K562 (cell line): ENCODE measurements at regions not wholly inside any gene's neighbourhood (a gene's known extent, or its start where the extent isn't known, plus 50 kb on each side); places are given as distances from the start of the nearest gene placed in this dataset.

Experiments
- CBFB ChIP-seq: sonication (generic); formaldehyde crosslinking; IDR thresholded peaks from 2 replicates; pipeline ENCODE4 v1.4.0; 2020; ENCODE audit warnings: mild to moderate bottlenecking, missing genetic modification reagents
- CTBP1 ChIP-seq: fragments of 450-650 bp; IDR thresholded peaks from 2 replicates; pipeline ENCODE4 v1.6.1; 2016; ENCODE audit warnings: borderline replicate concordance
- EZH2 ChIP-seq: IDR thresholded peaks from 2 replicates; pipeline ENCODE4 v1.6.1; 2012; ENCODE audit warnings: low read depth, mild to moderate bottlenecking, inconsistent platforms, low read length, borderline replicate concordance
- NFE2 ChIP-seq: IDR thresholded peaks from 2 replicates; pipeline ENCODE4 v1.6.1; 2014; ENCODE audit warnings: antibody characterized with exemption, low read depth
- NFIC ChIP-seq: fragments of 450-650 bp; IDR thresholded peaks from 2 replicates; pipeline ENCODE4 v1.6.1; 2017; ENCODE audit warnings: mild to moderate bottlenecking, inconsistent platforms
- PPARD ChIP-seq: fragments of 250-450 bp; sonication (Bioruptor Pico); IDR thresholded peaks from 2 replicates; pipeline ENCODE4 v1.8.0; 2022; ENCODE audit warnings: inconsistent platforms, mild to moderate bottlenecking, moderate library complexity
- TEAD4 ChIP-seq, 2 experiments: sonication (generic) in 1 of 2; formaldehyde crosslinking in 1 of 2; IDR thresholded peaks; 2 replicates each; pipeline versions ENCODE4 v1.6.1 to v1.8.0; 2012 to 2022; ENCODE audit warnings: borderline replicate concordance in 1 of 2, inconsistent platforms in 1 of 2, low read length in 1 of 2, mild to moderate bottlenecking in 1 of 2, missing genetic modification reagents in 1 of 2
- TRIM28 ChIP-seq: fragments of 450-650 bp; IDR thresholded peaks from 2 replicates; pipeline ENCODE4 v1.6.1; 2017
- WHSC1 ChIP-seq: IDR thresholded peaks from one replicate; pipeline ENCODE4 v1.6.1; 2012; ENCODE audit warnings: low read length, control low read depth, inconsistent platforms
- ZBTB1 ChIP-seq: sonication (generic); formaldehyde crosslinking; IDR thresholded peaks from 2 replicates; pipeline ENCODE4 v1.8.1; 2023; ENCODE audit warnings: missing genetic modification reagents, low read depth, mild to moderate bottlenecking, borderline replicate concordance
- ZNF3 ChIP-seq: fragments of 250-450 bp; sonication (Bioruptor Pico); IDR thresholded peaks from 2 replicates; pipeline ENCODE4 v1.5.0; 2021; ENCODE audit warnings: mild to moderate bottlenecking, moderate library complexity
- ZNF316 ChIP-seq: fragments of 450-650 bp; IDR thresholded peaks from 2 replicates; pipeline ENCODE4 v1.6.1; 2016
- ZNF699 ChIP-seq: fragments of 250-450 bp; sonication (Bioruptor Pico); IDR thresholded peaks from 2 replicates; pipeline ENCODE4 v1.8.0; 2021; ENCODE audit warnings: mild to moderate bottlenecking, moderate library complexity; ENCODE audit not compliant: insufficient replicate concordance
- ZNF75A ChIP-seq: fragments of 450-650 bp; formaldehyde crosslinking; IDR thresholded peaks from 2 replicates; pipeline ENCODE4 v1.4.0; 2020; ENCODE audit warnings: mild to moderate bottlenecking
- ZSCAN32 ChIP-seq: fragments of 450-650 bp; formaldehyde crosslinking; IDR thresholded peaks from 2 replicates; pipeline ENCODE4 v1.4.0; 2020; ENCODE audit warnings: mild to moderate bottlenecking, moderate library complexity
- TF ChIP-seq, protein P1 (sequence below): sonication (generic); formaldehyde crosslinking; IDR thresholded peaks from 2 replicates; pipeline ENCODE4 v1.8.1; 2023; ENCODE audit warnings: mild to moderate bottlenecking, missing genetic modification reagents
- TF ChIP-seq, protein P2 (sequence below), 2 experiments: fragments of 150-350 bp in 1 of 2; IDR thresholded peaks; 2 replicates each; pipeline ENCODE4 v1.6.1; 2012 to 2016; ENCODE audit warnings: low read depth in 2 of 2, low read length in 2 of 2, mild to moderate bottlenecking in 1 of 2, moderate library complexity in 1 of 2
- TF ChIP-seq, protein P3 (sequence below): sonication (generic); formaldehyde crosslinking; IDR thresholded peaks from 2 replicates; pipeline ENCODE4 v1.8.1; 2023; ENCODE audit warnings: mild to moderate bottlenecking, missing genetic modification reagents
- TF ChIP-seq, protein P4 (sequence below): sonication (generic); formaldehyde crosslinking; IDR thresholded peaks from 2 replicates; pipeline ENCODE4 v1.8.0; 2022; ENCODE audit warnings: missing genetic modification reagents, mild to moderate bottlenecking, moderate library complexity, borderline replicate concordance

DNA sequence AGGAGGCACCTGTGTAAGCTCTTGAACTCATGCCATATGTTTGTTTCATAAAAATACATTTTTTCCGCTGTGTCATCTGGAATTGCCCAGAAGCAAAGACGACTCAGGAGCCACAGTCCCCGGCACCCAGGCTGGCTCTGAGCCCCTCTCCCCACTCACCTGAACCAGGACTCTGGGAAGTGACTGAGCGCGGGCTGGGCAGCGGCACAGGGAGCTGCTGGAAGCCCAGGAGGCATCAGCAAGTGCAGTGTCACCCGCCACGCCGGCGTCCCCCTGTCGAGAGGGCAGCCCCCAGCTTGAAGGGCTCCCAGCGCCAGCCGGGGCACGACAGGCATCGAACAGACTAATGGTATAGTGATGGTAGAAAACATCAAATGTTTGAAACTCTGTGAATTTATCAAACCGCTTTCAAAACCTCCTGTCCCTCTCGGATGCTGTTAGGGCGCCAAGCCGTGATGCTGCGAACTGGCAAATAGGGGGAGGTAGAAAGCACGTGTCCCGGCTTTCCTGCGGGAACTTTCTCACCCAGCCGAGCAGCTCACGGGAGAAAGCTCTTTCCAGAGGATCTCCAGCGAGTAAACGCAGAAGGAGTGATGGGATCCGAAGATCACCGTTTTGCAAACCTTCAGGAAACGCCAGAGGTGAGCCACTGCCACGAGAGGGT, 57.8 kb upstream of the COL18A1 start (continued):
- TF ChIP-seq, protein P1, sequence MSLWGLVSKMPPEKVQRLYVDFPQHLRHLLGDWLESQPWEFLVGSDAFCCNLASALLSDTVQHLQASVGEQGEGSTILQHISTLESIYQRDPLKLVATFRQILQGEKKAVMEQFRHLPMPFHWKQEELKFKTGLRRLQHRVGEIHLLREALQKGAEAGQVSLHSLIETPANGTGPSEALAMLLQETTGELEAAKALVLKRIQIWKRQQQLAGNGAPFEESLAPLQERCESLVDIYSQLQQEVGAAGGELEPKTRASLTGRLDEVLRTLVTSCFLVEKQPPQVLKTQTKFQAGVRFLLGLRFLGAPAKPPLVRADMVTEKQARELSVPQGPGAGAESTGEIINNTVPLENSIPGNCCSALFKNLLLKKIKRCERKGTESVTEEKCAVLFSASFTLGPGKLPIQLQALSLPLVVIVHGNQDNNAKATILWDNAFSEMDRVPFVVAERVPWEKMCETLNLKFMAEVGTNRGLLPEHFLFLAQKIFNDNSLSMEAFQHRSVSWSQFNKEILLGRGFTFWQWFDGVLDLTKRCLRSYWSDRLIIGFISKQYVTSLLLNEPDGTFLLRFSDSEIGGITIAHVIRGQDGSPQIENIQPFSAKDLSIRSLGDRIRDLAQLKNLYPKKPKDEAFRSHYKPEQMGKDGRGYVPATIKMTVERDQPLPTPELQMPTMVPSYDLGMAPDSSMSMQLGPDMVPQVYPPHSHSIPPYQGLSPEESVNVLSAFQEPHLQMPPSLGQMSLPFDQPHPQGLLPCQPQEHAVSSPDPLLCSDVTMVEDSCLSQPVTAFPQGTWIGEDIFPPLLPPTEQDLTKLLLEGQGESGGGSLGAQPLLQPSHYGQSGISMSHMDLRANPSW = no peak
- TF ChIP-seq ZNF75A (CRISPR knock-in tag) = no peak
- 0 out of 2 replicates have a peak, but pooled peaks have one; percentile 28 for TF ChIP-seq CBFB (CRISPR knock-in tag)
- TF ChIP-seq, protein P2, sequence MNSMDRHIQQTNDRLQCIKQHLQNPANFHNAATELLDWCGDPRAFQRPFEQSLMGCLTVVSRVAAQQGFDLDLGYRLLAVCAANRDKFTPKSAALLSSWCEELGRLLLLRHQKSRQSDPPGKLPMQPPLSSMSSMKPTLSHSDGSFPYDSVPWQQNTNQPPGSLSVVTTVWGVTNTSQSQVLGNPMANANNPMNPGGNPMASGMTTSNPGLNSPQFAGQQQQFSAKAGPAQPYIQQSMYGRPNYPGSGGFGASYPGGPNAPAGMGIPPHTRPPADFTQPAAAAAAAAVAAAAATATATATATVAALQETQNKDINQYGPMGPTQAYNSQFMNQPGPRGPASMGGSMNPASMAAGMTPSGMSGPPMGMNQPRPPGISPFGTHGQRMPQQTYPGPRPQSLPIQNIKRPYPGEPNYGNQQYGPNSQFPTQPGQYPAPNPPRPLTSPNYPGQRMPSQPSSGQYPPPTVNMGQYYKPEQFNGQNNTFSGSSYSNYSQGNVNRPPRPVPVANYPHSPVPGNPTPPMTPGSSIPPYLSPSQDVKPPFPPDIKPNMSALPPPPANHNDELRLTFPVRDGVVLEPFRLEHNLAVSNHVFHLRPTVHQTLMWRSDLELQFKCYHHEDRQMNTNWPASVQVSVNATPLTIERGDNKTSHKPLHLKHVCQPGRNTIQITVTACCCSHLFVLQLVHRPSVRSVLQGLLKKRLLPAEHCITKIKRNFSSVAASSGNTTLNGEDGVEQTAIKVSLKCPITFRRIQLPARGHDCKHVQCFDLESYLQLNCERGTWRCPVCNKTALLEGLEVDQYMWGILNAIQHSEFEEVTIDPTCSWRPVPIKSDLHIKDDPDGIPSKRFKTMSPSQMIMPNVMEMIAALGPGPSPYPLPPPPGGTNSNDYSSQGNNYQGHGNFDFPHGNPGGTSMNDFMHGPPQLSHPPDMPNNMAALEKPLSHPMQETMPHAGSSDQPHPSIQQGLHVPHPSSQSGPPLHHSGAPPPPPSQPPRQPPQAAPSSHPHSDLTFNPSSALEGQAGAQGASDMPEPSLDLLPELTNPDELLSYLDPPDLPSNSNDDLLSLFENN (IDR thresholded peaks at IDR 0.05; ENCODE audit: low read depth in 2 of 2, low read length in 2 of 2) = no peak
- no peak for TF ChIP-seq EZH2
- TF ChIP-seq, protein P3, sequence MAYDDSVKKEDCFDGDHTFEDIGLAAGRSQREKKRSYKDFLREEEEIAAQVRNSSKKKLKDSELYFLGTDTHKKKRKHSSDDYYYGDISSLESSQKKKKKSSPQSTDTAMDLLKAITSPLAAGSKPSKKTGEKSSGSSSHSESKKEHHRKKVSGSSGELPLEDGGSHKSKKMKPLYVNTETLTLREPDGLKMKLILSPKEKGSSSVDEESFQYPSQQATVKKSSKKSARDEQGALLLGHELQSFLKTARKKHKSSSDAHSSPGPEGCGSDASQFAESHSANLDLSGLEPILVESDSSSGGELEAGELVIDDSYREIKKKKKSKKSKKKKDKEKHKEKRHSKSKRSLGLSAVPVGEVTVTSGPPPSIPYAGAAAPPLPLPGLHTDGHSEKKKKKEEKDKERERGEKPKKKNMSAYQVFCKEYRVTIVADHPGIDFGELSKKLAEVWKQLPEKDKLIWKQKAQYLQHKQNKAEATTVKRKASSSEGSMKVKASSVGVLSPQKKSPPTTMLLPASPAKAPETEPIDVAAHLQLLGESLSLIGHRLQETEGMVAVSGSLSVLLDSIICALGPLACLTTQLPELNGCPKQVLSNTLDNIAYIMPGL = no peak
- 0 out of 2 replicates have a peak, but pooled peaks have one; percentile 21 for TF ChIP-seq NFE2
- no peak for TF ChIP-seq CTBP1
- TF ChIP-seq TRIM28 = no peak
- TF ChIP-seq ZSCAN32 (CRISPR knock-in tag) = no peak
- TF ChIP-seq PPARD (CRISPR knock-in tag) = no peak
- no peak for TF ChIP-seq ZBTB1 (CRISPR knock-in tag)
- no peak for TF ChIP-seq TEAD4 (IDR thresholded peaks at IDR 0.05; ENCODE audit: low read length)
- no peak for TF ChIP-seq TEAD4 (CRISPR knock-in tag; IDR thresholded peaks at IDR 0.05; ENCODE audit: borderline replicate concordance)
- no peak for TF ChIP-seq WHSC1
- TF ChIP-seq, protein P4, sequence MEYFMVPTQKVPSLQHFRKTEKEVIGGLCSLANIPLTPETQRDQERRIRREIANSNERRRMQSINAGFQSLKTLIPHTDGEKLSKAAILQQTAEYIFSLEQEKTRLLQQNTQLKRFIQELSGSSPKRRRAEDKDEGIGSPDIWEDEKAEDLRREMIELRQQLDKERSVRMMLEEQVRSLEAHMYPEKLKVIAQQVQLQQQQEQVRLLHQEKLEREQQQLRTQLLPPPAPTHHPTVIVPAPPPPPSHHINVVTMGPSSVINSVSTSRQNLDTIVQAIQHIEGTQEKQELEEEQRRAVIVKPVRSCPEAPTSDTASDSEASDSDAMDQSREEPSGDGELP (CRISPR knock-in tag) = 0 out of 2 replicates have a peak, but pooled peaks have one; percentile 6
- peak; percentile 64; the same call in 1 of the 2 replicates for TF ChIP-seq ZNF316
- TF ChIP-seq ZNF699 (CRISPR knock-in tag) = no peak
- no peak for TF ChIP-seq NFIC
- TF ChIP-seq ZNF3 (CRISPR knock-in tag) = no peak
